ENCODE measurements at regions not wholly inside any gene's neighbourhood (a gene's known extent, or its start where the extent isn't known, plus 50 kb on each side); places are given as distances from the start of the nearest gene placed in this dataset.
"Not testable (repeated sequence)": the region's sequence is repeated elsewhere in the genome, so short reads cannot be mapped to it uniquely, and the experiment has no call there.

GRCh38 chr5:85428426-85428934, 1043.8 kb upstream of the EDIL3 start:
- DNase-seq: no peak

DNA sequence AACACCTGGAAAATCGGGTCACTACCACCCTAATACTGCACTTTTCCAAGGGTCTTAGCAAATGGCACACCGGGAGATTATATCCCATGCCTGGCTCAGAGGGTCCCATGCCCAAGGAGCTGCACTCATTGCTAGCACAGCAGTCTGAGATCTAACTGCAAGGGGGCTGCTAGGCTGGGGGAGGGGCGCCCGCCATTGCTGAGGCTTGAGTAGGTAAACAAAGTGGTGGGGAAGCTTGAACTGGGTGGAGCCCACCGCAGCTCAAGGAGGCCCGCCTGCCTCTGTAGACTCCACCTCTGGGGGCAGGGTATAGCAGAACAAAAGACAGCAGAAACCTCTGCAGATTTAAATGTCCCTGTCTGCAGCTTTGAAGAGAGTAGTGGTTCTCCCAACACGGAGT, 1047.0 kb upstream of the EDIL3 start:
- not testable (repeated sequence) for DNase-seq

DNA sequence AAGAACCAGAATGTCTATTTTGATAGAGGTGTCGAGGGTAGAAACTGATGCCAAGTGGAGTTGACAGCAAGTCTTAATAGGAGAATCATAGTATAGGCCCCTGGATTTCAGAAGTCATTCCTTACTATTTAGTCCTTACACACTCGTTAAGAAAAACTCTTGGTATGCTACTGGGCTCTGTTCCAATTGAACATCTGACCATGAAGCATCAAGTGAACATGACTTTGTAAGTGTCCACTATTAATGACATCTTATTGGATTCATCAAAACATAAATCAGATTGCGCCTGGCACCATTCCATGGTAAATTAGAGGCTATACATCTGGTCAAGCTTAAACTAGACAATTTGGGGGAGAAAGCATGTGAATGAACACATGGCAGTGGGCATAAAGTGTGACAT, 1056.5 kb upstream of the EDIL3 start:
- no peak for DNase-seq

- DNase-seq: no peak
Observed at GRCh38 chr5:85441853-85442252, 1057.2 kb upstream of the EDIL3 start.

GRCh38 chr5:85452322-85453025, 1067.8 kb upstream of the EDIL3 start:
- DNase-seq: no peak

- DNase-seq: no peak
Observed at GRCh38 chr5:85453026-85453349, 1068.3 kb upstream of the EDIL3 start.

DNA sequence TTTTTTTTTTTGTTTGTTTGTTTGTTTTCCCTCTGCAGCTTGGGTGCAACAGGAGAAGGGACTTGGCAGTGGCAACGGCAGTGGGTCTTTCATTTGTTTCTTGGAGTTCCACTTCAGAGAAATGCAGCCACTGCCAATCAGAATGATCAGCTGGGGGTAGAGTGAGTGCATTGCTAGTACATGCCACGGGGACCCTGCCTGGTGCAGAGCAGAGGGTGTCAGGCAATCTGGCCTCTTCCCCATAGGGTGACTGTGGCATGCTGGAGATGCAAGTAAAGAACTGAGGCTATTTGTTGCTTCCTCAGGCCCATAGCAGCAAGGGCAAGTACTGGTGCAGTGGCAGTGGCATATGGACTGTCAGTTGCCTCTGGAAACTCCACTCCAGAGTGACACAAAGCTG, 1073.6 kb upstream of the EDIL3 start:
- DNase-seq: no peak

- no peak for DNase-seq
Observed at GRCh38 chr5:85462957-85463356, 1078.3 kb upstream of the EDIL3 start.

GRCh38 chr5:85466423-85466822, 1081.7 kb upstream of the EDIL3 start:
- no peak for DNase-seq

DNA sequence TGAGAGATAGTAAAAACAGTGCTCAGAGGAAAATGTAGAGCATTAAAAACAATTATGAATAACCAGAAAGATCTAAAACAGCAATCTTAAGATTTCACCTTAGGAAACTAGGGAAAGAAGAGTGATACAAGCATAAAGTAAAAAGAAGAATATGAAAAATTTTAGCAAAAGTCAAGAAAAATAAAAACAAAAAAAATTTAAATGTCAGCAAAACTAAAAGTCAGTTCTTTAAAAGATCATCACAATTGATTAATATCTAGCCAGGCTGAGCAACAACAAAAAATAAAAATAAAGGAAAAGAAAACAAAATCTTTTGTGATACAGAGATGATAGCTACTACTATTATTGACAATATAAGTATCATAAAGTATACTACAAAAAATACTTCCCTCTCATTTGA, 1088.1 kb upstream of the EDIL3 start:
- no peak for DNase-seq

- DNase-seq: not testable (repeated sequence)
Observed at GRCh38 chr5:85475151-85475550, 1090.5 kb upstream of the EDIL3 start.

- no peak for DNase-seq
Observed at GRCh38 chr5:85476617-85477016, 1091.9 kb upstream of the EDIL3 start.

DNA sequence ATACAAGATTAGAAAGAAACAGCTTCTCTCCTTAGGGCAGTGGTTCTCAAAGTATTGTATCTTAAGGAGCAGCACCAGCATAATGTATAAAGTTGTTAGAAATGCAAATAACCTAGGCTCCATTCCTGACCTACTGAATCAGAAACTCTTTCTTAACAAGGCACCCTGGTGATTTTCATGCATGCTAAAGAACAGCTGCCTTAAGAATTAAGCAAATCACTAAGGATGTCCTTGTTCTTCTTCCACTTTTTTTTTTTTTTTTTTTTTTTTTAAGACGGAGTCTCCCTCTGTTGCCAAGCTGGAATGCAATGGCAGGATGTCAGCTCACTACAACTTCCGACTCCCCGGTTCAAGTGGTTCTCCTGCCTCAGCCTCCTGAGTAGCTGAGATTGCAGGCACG, 1095.2 kb upstream of the EDIL3 start:
- DNase-seq: no peak

- DNase-seq: no peak
Observed at GRCh38 chr5:85484982-85485574, 1100.4 kb upstream of the EDIL3 start.

- no peak for DNase-seq
Observed at GRCh38 chr5:85488295-85488694, 1103.6 kb upstream of the EDIL3 start.

GRCh38 chr5:85500869-85501268, 1116.2 kb upstream of the EDIL3 start:
- no peak for DNase-seq

DNA sequence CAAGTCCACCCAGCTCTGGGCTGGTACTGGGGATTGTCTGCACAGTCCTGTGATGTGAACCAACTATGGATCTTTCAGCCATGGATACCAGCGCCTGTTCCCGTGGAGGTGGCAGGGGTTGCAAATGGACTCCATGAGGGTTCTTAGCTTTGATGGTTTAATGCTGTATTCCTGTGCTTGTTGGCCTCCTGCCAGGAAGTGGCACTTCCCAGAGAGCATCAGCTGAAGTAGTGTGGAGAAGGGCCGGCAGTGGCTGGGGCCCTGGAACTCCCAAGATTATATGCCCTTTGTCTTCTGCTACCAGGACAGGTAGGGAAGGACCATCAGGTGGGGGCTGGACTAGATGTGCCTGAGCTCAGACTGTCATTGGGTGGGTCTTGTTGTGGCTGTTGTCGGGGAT, 1104.8 kb upstream of the COX7C start:
- no peak for DNase-seq

GRCh38 chr5:85515588-85515987, 1102.2 kb upstream of the COX7C start:
- DNase-seq: no peak

DNA sequence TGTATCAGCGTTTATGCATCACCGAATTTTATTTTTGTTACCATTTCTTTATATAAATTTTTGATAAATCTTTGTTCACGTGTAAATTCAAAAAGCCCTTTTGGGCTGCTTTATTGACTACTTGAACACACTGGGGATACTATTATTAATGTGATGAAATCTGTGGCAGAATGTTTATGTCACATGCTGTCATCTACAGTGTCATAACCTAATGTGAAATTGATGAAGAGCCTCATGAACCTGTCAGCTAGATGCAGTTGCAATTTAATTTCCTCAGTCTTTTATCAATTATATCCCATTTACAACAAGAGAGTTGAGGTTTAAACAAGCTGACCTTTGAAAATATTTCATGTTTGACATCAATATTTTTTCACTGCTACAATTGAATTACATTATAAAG, 1100.4 kb upstream of the COX7C start:
- no peak for DNase-seq

GRCh38 chr5:85533341-85534047, 1084.2 kb upstream of the COX7C start:
- no peak for DNase-seq

DNA sequence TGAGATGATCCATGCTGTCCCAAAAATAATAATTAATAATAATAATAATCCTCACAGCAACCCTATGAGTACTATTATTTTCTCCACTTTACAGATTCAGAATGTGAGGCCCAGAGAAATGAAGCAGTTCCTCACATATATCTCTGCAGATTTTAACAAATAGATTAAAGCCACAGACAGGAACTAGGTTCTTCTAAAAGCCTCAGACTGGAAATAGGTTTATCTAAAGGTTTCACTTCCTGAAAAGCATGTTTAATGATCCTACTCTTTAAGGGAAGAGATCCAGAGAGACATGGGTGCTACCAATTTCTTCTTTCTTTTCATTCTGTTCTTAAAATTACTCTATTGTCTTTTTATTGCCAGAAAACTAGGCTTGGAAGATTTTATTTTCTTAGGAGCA, 1079.4 kb upstream of the COX7C start:
- no peak for DNase-seq

DNA sequence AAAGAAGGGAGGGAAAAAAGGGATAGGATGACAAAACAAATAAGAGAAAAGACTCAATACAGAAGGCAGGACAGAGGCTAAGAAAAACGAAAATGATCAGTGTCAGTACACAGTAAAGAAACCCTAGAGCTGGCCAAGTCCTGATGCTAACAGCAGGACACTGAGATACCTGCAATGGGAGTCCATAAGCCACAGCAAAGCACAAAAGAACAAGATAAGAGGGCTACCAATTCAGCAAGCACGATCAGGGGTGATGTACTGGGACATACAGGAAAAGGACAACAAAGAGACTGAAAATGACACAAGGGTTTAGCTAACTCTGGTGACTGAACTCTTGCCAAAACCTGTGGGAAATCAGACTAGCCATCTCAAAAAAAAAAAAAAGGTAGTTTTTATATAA, 1072.6 kb upstream of the COX7C start:
- DNase-seq: no peak

DNA sequence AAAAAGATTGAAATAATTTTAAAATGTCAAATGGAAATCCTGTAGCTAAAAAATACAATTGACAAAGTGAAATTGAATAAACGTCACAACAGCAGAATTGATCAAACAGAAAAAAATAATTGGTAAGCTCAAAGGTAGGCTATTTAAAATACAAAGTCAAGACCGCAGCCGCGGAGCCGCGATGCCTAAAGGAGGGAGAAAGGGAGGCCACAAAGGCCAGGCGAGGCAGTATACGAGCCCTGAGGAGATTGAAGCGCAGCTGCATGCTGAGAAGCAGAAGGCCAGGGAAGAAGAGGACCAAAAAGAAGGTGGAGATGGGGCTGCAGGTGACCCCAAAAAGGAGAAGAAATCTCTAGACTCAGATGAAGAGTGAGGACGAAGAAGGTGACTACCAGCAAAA, 1068.5 kb upstream of the COX7C start:
- DNase-seq: no peak

GRCh38 chr5:85549836-85550599, 1067.7 kb upstream of the COX7C start:
- DNase-seq: no peak
